Neural progenitor cell (in vitro differentiated cells): ENCODE measurements at regions not wholly inside any gene's neighbourhood (a gene's known extent, or its start where the extent isn't known, plus 50 kb on each side); places are given as distances from the start of the nearest gene placed in this dataset.

Source experiments
- EZH2 ChIP-seq: fragments of 200-600 bp; sonication (generic); IDR thresholded peaks from 2 replicates; pipeline ENCODE4 v1.6.1; 2017; ENCODE audit warnings: antibody characterized with exemption, mild to moderate bottlenecking, moderate library complexity
- EZH2phosphoT487 ChIP-seq: fragments of 200-600 bp; sonication (generic); IDR thresholded peaks from 2 replicates; pipeline ENCODE4 v1.6.1; 2017; ENCODE audit warnings: antibody characterized with exemption

GRCh38 chr13:105147461-105147860, 1388.0 kb downstream of the EFNB2 start:
- TF ChIP-seq EZH2 (no peak), EZH2phosphoT487 (no peak)
